Kidney epithelial cell (primary cell): ENCODE measurements at regions not wholly inside any gene's neighbourhood (a gene's known extent, or its start where the extent isn't known, plus 50 kb on each side); places are given as distances from the start of the nearest gene placed in this dataset.

Source experiments
- DNase-seq: peaks from one replicate; pipeline ENCODE4 v3.0.0-alpha.2; 2010; ENCODE audit warnings: low read depth
- H3K27me3 ChIP-seq: 2 replicates; pipeline ENCODE4 v1.6.0; 2011; ENCODE audit warnings: low read length; ENCODE audit not compliant: control insufficient read depth, insufficient read depth
- H3K36me3 ChIP-seq: 2 replicates; pipeline ENCODE4 v1.5.1; 2011; ENCODE audit warnings: low read length; ENCODE audit not compliant: control insufficient read depth, insufficient read depth
- H3K4me3 ChIP-seq: 2 replicates; pipeline ENCODE4 v1.5.1; 2011; ENCODE audit warnings: low read depth, mild to moderate bottlenecking, control low read depth, low read length
- CTCF ChIP-seq: IDR thresholded peaks from 2 replicates; pipeline ENCODE4 v1.5.1; 2011; ENCODE audit warnings: mild to moderate bottlenecking, moderate library complexity, low read length, control low read depth, inconsistent platforms; ENCODE audit not compliant: insufficient read depth, poor library complexity, severe bottlenecking

- Histone ChIP-seq H3K36me3 (no peaks in the 10 kb centered on the region), H3K4me3 (no peak overlapping the region), H3K27me3 (no peaks in the 10 kb centered on the region)
- no peak for DNase-seq
- TF ChIP-seq CTCF = no peak
Observed at GRCh38 chr14:42200957-42201356, 594.3 kb downstream of the LRFN5 start.

GRCh38 chr14:42198010-42198409 is 591.3 kb downstream of the LRFN5 start:
- Histone ChIP-seq H3K27me3 (no peaks in the 10 kb centered on the region), H3K4me3 (no peak overlapping the region), H3K36me3 (no peaks in the 10 kb centered on the region)
- DNase-seq = no peak
- TF ChIP-seq CTCF = no peak

- Histone ChIP-seq H3K27me3 (no peaks in the 10 kb centered on the region), H3K36me3 (no peaks in the 10 kb centered on the region), H3K4me3 (no peak overlapping the region)
- DNase-seq = peak; percentile 73
- no peak for TF ChIP-seq CTCF
Observed at GRCh38 chr14:42192738-42193653, 586.3 kb downstream of the LRFN5 start.

GRCh38 chr14:42190744-42191143 is 584.1 kb downstream of the LRFN5 start:
- no peak for TF ChIP-seq CTCF
- Histone ChIP-seq H3K36me3 (no peaks in the 10 kb centered on the region), H3K27me3 (no peaks in the 10 kb centered on the region), H3K4me3 (no peak overlapping the region)
- no peak for DNase-seq

- Histone ChIP-seq H3K36me3 (no peaks in the 10 kb centered on the region), H3K27me3 (no peaks in the 10 kb centered on the region), H3K4me3 (no peak overlapping the region)
- TF ChIP-seq CTCF = no peak
- DNase-seq = no peak
Observed at GRCh38 chr14:42187846-42188245, 581.2 kb downstream of the LRFN5 start.

GRCh38 chr14:42185718-42186117 is 579.0 kb downstream of the LRFN5 start:
- DNase-seq = no peak
- Histone ChIP-seq H3K4me3 (no peak overlapping the region), H3K27me3 (no peaks in the 10 kb centered on the region), H3K36me3 (no peaks in the 10 kb centered on the region)
- TF ChIP-seq CTCF = no peak
